HG02870 (cell line): ENCODE measurements at regions not wholly inside any gene's neighbourhood (a gene's known extent, or its start where the extent isn't known, plus 50 kb on each side); places are given as distances from the start of the nearest gene placed in this dataset.
"Not testable (repeated sequence)": the region's sequence is repeated elsewhere in the genome, so short reads cannot be mapped to it uniquely, and the experiment has no call there.

Experiments
- ATAC-seq: cut with Tn5 transposase; IDR thresholded peaks from one replicate; pipeline ENCODE4 v1.9.1; 2021; ENCODE audit warnings: mild to moderate bottlenecking, moderate library complexity; ENCODE audit not compliant: unreplicated experiment

GRCh38 chr20:12112665-12113064 is 195.0 kb downstream of the BTBD3 start:
- ATAC-seq, result no peak

GRCh38 chr20:12113075-12113467 is 195.4 kb downstream of the BTBD3 start:
- no peak for ATAC-seq

GRCh38 chr20:12113468-12114371 is 196.0 kb downstream of the BTBD3 start:
- no peak for ATAC-seq

GRCh38 chr20:12129114-12129513 is 211.4 kb downstream of the BTBD3 start:
- ATAC-seq, result not testable (repeated sequence)

GRCh38 chr20:12129532-12129931 is 211.8 kb downstream of the BTBD3 start:
- not testable (repeated sequence) for ATAC-seq

- no peak for ATAC-seq
Observed at GRCh38 chr20:12130781-12131180, 213.1 kb downstream of the BTBD3 start.

GRCh38 chr20:12133553-12133952 is 215.9 kb downstream of the BTBD3 start:
- no peak for ATAC-seq

- ATAC-seq, result not testable (repeated sequence)
Observed at GRCh38 chr20:12145951-12146350, 228.3 kb downstream of the BTBD3 start.

- ATAC-seq, result no peak
Observed at GRCh38 chr20:12152996-12153395, 235.3 kb downstream of the BTBD3 start.

- no peak for ATAC-seq
Observed at GRCh38 chr20:12153628-12154027, 235.9 kb downstream of the BTBD3 start.

GRCh38 chr20:12156252-12156651 is 238.6 kb downstream of the BTBD3 start:
- no peak for ATAC-seq

- ATAC-seq, result no peak
Observed at GRCh38 chr20:12159261-12159660, 241.6 kb downstream of the BTBD3 start.

- no peak for ATAC-seq
Observed at GRCh38 chr20:12161734-12162133, 244.0 kb downstream of the BTBD3 start.

GRCh38 chr20:12166053-12166717 is 248.5 kb downstream of the BTBD3 start:
- no peak for ATAC-seq

- ATAC-seq, result no peak
Observed at GRCh38 chr20:12170406-12170805, 252.7 kb downstream of the BTBD3 start.

GRCh38 chr20:12171923-12172524 is 254.3 kb downstream of the BTBD3 start:
- ATAC-seq, result no peak

GRCh38 chr20:12173347-12174012 is 255.8 kb downstream of the BTBD3 start:
- ATAC-seq, result no peak

- ATAC-seq, result no peak
Observed at GRCh38 chr20:12175538-12175937, 257.8 kb downstream of the BTBD3 start.

- ATAC-seq, result no peak
Observed at GRCh38 chr20:12177657-12178293, 260.1 kb downstream of the BTBD3 start.

GRCh38 chr20:12179692-12180091 is 262.0 kb downstream of the BTBD3 start:
- ATAC-seq, result no peak
